Breast epithelium (tissue), 4 donors: ENCODE measurements at regions not wholly inside any gene's neighbourhood (a gene's known extent, or its start where the extent isn't known, plus 50 kb on each side); places are given as distances from the start of the nearest gene placed in this dataset.

Source experiments
- DNase-seq, 2 donors: peaks; one replicate each; pipeline ENCODE4 v3.0.0-alpha.2; 2019; ENCODE audit warnings: low spot score in 2 of 2
- H3K27ac ChIP-seq, 2 donors: fragments of 200-600 bp; sonication (generic) in 1 of 2; one replicate each; pipeline ENCODE4 v1.5.1; 2016 to 2019; ENCODE audit warnings: mild to moderate bottlenecking in 1 of 2
- H3K27me3 ChIP-seq, 2 donors: fragments of 200-600 bp; sonication (generic) in 1 of 2; one replicate each; pipeline versions ENCODE4 v1.5.1 to v1.6.0; 2017 to 2019; ENCODE audit warnings: control low read depth in 1 of 2, mild to moderate bottlenecking in 1 of 2
- H3K36me3 ChIP-seq: fragments of 200-600 bp; one replicate; pipeline ENCODE4 v1.5.1; 2019
- H3K4me1 ChIP-seq, 2 donors: fragments of 200-600 bp; sonication (generic); one replicate each; pipeline ENCODE4 v1.5.1; 2016 to 2019; ENCODE audit warnings: control low read depth in 1 of 2
- H3K4me3 ChIP-seq, 3 donors: fragments of 200-600 bp; sonication (generic); 1 replicate in 2 of 3; 2 replicates in 1 of 3; pipeline ENCODE4 v1.5.1; 2016 to 2019; ENCODE audit warnings: mild to moderate bottlenecking in 3 of 3, moderate library complexity in 2 of 3
- H3K9me3 ChIP-seq, 2 donors: fragments of 200-600 bp; sonication (generic) in 1 of 2; one replicate each; pipeline ENCODE4 v1.5.1; 2016 to 2019; ENCODE audit warnings: control low read depth in 1 of 2
- CTCF ChIP-seq, 3 donors: fragments of 450-650 bp; IDR thresholded peaks; one replicate each; pipeline ENCODE4 v1.5.1; 2016 to 2017; ENCODE audit warnings: antibody characterized with exemption in 3 of 3, mild to moderate bottlenecking in 3 of 3, moderate library complexity in 3 of 3
- POLR2A ChIP-seq: fragments of 450-650 bp; IDR thresholded peaks from one replicate; pipeline ENCODE4 v1.6.1; 2016; ENCODE audit warnings: antibody characterized with exemption, mild to moderate bottlenecking, moderate library complexity
- POLR2AphosphoS5 ChIP-seq, 3 donors: sonication (generic); formaldehyde crosslinking; IDR thresholded peaks; one replicate each; pipeline ENCODE4 v1.6.1; 2017; ENCODE audit warnings: antibody characterized with exemption in 3 of 3
- intact Hi-C: fragments of 100-400 bp; cut with DNase I; formaldehyde crosslinking; loops from one replicate; pipeline ENCODE4 v1.15.1; 2023; ENCODE audit warnings: low total_unique reads

- Histone ChIP-seq H3K27ac (no peak overlapping the region), H3K27me3 (no peaks in the 10 kb centered on the region), H3K9me3 (no peaks in the 10 kb centered on the region), H3K4me1 (no peaks in the 10 kb centered on the region), H3K4me3 (no peak overlapping the region), H3K36me3 (no peaks in the 10 kb centered on the region)
- TF ChIP-seq POLR2A (no peak), CTCF (IDR thresholded peaks at IDR 0.05) (no peak), POLR2AphosphoS5 (IDR thresholded peaks at IDR 0.05) (no peak)
- intact Hi-C loops = no loop called here
- no peak for DNase-seq
These were observed 60.2 kb downstream of the SYNE3 start for GRCh38 chr14:95456281-95456680.

GRCh38 chr14:95455246-95455645 lies 61.2 kb downstream of the SYNE3 start:
- no peak overlapping the region for H3K4me3 ChIP-seq
- no peaks in the 10 kb centered on the region for H3K9me3 ChIP-seq
- intact Hi-C loops = no loop called here
- no peaks in the 10 kb centered on the region for H3K4me1 ChIP-seq
- no peaks in the 10 kb centered on the region for H3K36me3 ChIP-seq
- no peak for TF ChIP-seq POLR2A
- no peak for TF ChIP-seq CTCF (IDR thresholded peaks at IDR 0.05)
- TF ChIP-seq POLR2AphosphoS5 (IDR thresholded peaks at IDR 0.05) = no peak
- H3K27ac ChIP-seq = no peak overlapping the region
- DNase-seq = no peak
- no peaks in the 10 kb centered on the region for H3K27me3 ChIP-seq

DNA sequence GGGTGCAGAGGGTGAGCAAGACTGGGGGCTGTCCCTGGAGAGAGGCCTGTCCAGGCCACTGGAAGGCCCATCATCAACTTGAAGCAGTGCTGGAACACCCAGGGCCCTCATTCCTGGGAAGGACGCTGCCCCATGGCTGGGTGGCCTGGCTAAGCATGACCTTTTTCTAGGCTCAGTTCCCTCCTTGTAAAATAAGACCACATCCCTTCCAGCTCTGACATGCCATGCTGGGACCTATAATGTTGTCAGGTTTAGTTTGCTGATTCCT lies 62.8 kb downstream of the SYNE3 start:
- no peak for DNase-seq
- Histone ChIP-seq H3K4me3 (no peak overlapping the region), H3K27me3 (no peaks in the 10 kb centered on the region), H3K9me3 (no peaks in the 10 kb centered on the region), H3K36me3 (no peaks in the 10 kb centered on the region), H3K27ac (no peak overlapping the region), H3K4me1 (no peaks in the 10 kb centered on the region)
- TF ChIP-seq POLR2AphosphoS5 (IDR thresholded peaks at IDR 0.05) (no peak), CTCF (IDR thresholded peaks at IDR 0.05) (no peak), POLR2A (no peak)
- intact Hi-C loops = no loop called here

DNA sequence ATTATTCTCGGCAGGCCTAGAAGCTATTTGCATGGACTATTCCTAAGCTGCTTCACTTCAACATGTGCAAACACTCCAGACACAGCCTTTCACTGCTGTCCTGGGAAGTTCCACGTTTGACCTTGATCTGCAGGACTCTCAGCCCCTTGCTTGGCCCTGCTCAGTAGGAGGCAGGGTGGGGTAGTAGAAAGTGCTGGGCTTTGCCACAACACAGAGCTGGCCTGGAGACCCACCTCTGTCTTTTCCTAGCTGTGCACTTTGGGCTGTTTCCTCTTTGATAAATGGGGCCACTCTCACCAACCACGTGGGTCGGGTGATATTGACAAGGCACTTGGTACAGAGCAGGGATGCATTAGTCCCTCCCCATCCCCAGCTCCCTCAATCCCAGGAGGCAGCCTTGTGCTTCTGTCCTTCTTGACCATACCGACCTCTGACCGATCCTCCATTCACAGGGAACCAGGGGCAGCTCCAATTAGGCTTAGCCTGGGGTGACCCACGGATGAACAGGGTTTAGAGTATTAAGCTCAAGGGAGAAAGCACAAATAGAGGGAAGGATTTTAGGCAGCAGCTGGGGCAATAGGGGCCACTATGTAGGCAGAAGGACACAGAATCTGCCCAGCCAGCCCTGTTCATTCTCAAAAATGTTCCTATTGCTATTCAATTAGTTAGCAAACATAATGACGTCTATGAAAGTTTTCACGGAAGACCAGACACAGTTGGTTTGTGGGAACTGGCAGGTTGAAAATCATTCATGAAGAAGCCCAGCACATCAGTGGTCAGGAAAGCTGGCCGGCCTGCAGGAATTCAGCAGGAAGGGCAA lies 63.3 kb downstream of the SYNE3 start:
- no peaks in the 10 kb centered on the region for H3K27me3 ChIP-seq
- TF ChIP-seq POLR2A (no peak), CTCF (IDR thresholded peaks at IDR 0.05) (no peak), POLR2AphosphoS5 (IDR thresholded peaks at IDR 0.05) (no peak)
- H3K27ac ChIP-seq = no peak overlapping the region
- H3K36me3 ChIP-seq = no peaks in the 10 kb centered on the region
- no peak overlapping the region for H3K4me3 ChIP-seq
- intact Hi-C loops = no loop called here
- no peak for DNase-seq
- H3K9me3 ChIP-seq = no peaks in the 10 kb centered on the region
- H3K4me1 ChIP-seq = no peaks in the 10 kb centered on the region

DNA sequence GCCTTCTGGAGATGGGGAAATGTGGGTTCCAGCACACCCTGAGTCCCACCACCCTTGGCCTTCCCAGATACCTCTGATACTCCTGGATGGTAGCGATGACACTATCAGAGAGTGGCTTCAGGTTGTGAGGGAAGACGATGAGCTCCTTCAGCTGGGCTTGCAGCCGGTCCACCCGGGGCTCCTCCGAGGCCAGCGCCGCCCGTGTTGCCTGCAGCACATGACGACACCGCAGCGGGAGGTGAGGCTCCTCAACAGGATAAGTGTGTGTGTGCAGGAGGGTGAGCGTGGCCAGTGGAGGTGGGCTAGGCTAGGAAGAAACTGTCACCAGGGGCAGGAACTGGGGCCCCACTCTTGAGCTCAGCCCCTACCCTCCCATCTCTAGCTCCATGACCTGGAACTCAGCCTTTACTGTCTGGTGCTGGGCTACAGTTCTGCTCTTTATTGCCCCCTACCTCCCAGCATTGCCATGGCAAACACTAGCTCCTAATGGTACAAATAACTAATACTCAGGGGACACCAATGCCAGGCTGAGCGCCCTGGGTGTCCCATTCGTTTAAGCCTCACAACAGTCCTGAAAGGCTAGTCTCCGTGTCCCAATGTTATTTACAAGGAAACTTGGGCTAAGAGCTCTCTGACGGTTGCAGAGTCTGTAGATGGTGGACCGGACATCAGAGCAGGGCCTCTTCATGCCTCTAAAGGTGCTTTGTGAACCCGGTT lies 64.1 kb downstream of the SYNE3 start:
- no peak for DNase-seq
- Histone ChIP-seq H3K9me3 (no peaks in the 10 kb centered on the region), H3K27me3 (no peaks in the 10 kb centered on the region), H3K4me3 (no peak overlapping the region), H3K36me3 (no peaks in the 10 kb centered on the region), H3K27ac (no peak overlapping the region), H3K4me1 (no peaks in the 10 kb centered on the region)
- TF ChIP-seq CTCF (IDR thresholded peaks at IDR 0.05) (peak in 1 of 3 donors; percentile 17), POLR2AphosphoS5 (IDR thresholded peaks at IDR 0.05) (no peak)
- intact Hi-C loops = no loop called here
